Mammary epithelial cell (primary cell): ENCODE measurements at regions not wholly inside any gene's neighbourhood (a gene's known extent, or its start where the extent isn't known, plus 50 kb on each side); places are given as distances from the start of the nearest gene placed in this dataset.

Source experiments
- CTCF ChIP-seq, 2 donors: IDR thresholded peaks in 1 of 2; conservative IDR thresholded peaks in 1 of 2; 2 replicates each; pipeline ENCODE4 v1.5.1; 2011 to 2012; ENCODE audit warnings: inconsistent platforms in 2 of 2, low read length in 2 of 2, mild to moderate bottlenecking in 2 of 2, control low read depth in 1 of 2, low read depth in 1 of 2; ENCODE audit not compliant: insufficient read depth in 1 of 2; ENCODE audit errors: extremely low read depth in 1 of 2
- EZH2 ChIP-seq: IDR thresholded peaks from 2 replicates; pipeline ENCODE4 v1.6.1; 2012; ENCODE audit warnings: low read length, inconsistent platforms, borderline replicate concordance

- TF ChIP-seq CTCF (conservative IDR thresholded peaks at IDR 0.05 in 1 of 2, IDR thresholded peaks at IDR 0.05 in 1 of 2; ENCODE audit: extremely low read depth in 1 of 2, insufficient read depth in 1 of 2, low read depth in 1 of 2, low read length in 2 of 2) (no peak), EZH2 (no peak)
Observed at GRCh38 chr14:37834275-37834674, 238.8 kb downstream of the TTC6 start.
